GM19468 (cell line): ENCODE measurements at regions not wholly inside any gene's neighbourhood (a gene's known extent, or its start where the extent isn't known, plus 50 kb on each side); places are given as distances from the start of the nearest gene placed in this dataset.

Experiments
- ATAC-seq: cut with Tn5 transposase; IDR thresholded peaks from one replicate; pipeline ENCODE4 v1.9.1; 2021; ENCODE audit warnings: mild to moderate bottlenecking, moderate library complexity, moderate number of reproducible peaks; ENCODE audit not compliant: unreplicated experiment; ENCODE audit errors: extremely low read depth

DNA sequence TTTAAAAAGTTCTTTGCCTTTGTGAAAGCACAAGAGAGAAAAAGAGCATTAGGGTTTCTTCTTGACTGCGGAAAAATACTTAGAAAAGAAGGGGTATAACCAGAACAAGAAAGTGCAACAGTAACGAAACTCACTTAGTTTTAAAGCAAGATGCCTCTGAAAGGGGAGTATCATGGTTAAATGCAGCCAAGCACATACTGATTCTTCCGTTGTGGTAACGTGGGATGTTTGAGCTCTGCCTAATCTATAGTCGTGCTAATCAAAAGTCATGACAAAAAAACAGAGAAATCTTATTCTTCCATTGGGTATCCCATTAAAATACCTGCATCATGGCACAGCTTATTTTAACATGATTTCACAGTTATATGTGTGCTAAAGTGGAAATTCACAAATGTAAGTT lies 187.8 kb upstream of the LRFN5 start:
- no peak for ATAC-seq

DNA sequence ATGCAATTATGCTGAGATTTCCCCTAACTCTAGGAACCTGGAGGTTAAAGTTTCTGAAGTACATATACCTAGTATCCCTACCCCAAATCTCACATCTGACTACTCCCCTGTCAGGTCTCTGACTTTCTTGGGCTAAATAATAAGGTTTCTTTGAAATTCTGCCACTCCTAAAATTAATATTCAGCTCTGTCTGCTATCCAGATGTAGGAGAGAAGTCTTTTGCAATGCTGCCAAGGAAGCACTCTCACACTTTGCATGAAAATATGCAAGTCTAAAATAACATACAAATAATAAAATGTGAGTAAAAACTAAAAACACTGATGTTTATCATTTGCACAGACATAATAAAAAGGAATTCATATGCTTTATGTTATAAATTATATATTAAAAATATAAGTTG lies 196.9 kb upstream of the LRFN5 start:
- no peak for ATAC-seq

DNA sequence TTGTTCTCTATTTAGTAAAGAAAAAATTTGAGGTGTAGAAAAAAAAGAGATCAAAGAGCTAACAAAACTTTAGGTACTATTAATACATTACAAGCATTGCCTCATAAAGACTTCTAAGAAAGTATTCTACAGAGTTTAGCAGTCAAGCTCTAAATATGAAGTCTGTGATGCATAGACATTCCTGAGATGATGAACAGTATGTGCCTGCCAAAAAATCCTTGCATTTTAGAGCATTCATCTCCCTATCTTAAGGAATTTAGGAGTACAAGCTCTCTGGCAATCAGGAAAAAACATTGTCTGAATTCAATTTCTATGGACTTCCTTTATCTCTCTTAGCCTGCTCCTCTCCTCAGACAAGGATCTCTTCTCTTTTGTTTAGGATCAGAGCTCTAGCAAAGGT lies 202.6 kb upstream of the LRFN5 start:
- no peak for ATAC-seq

DNA sequence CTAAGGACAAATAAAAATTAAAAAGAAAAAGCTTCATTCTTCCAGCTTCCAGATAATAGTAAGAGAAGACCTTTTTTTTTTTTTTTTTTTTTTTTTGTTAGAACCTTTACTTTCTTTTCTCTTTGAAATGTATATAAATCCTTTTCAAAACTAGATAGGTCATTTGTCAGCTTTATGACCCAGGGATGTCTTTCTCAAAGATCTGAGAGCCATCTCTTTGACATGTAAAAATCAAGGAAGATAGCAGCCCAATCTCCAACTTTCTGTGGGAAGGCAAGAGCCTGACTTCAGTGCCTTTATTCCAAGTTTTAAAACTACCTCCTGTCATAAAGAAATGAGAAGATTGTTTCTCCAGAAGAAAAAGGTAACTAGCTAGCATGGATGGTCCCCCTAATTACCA lies 203.3 kb upstream of the LRFN5 start:
- ATAC-seq = no peak

DNA sequence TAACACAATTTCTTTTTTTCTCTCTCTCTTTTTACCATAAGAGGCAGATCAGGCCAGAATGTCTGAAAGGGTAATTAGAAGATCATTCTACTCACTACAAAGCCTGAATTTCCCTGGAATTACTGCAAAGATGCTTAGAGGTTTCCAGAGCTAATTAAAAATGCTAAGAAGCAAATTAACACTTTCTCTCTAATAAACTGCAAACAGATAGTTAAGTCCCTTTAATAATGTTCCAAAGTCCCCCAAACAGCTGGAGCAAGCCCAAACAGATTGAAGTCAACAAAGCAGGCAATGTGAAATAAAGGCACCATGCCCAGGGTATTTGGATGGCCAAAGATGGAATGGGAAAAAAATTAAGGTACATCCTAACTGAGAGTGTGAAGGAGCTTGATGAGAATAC lies 208.8 kb upstream of the LRFN5 start:
- no peak for ATAC-seq

DNA sequence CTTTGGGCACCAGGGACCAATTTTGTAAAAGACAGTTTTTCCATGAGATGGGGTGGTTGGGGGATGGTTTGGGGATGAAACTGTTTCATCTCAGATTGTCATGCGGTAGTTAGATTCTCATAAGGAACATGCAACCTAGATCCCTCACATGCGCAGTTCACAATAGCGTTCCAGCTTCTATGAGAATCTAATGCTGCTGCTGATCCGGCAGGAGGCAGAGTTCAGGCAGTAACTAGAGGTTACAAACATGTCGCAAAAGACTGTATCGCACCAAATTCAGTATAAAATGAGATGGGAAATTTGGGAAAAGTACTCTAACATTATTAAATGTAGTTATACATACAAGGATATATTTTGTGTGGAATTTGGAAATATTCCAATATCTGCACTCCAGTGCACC lies 213.2 kb upstream of the LRFN5 start:
- ATAC-seq = no peak

DNA sequence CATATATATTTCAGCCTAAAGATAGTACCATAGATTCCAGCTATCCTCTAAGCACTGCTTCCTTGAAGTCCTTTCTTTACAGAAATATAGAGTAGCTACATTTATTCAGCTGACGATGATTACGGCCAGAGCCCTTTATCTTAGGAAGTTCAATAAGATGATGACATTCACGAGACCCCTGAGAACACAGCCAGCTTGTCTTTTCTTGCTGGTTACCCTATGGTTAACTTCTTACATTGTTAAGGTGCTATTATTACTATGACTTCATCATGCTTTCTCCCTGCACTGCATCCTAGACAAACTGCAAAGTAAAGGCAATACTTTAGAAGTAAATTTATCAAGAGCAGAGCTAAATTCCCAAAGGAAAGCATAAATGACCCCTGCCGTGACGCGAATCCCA lies 214.4 kb upstream of the LRFN5 start:
- no peak for ATAC-seq

DNA sequence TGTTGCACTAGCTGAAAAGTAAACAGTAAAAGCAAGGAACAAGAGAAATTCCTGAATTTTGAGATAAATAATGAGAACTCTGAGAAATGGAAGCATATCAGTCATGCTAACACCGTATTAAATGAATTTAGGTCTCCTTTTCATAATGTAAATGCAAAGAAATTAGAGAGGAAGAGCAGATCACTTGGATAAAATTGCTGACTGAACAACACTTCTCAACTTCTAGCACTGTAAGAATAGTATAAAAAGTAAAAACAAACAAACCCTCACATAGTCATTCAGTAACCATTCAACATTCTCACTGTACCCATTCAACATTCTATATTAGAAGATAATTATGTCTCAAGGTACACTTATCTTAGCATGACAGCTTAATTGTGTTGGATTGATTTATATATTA lies 217.3 kb upstream of the LRFN5 start:
- no peak for ATAC-seq

DNA sequence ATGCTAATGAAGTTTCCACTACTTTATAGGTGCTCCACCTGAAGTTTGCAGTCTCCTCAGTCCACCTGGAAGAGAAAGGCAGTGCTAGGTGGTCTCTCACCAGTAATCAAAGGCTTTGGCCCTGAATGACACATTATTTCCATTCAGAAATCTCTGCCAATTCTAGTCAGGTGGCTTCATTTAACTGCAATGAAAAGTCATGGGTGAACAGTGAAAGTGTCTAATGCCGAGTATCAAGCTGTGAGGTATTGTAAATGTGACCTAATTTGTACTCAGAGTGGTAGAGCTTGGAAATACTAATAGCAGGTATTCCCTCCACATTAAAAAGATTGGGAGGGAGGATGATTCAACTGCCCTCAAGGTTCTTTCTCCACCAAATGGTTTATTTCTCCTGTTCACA lies 220.9 kb upstream of the LRFN5 start:
- no peak for ATAC-seq

DNA sequence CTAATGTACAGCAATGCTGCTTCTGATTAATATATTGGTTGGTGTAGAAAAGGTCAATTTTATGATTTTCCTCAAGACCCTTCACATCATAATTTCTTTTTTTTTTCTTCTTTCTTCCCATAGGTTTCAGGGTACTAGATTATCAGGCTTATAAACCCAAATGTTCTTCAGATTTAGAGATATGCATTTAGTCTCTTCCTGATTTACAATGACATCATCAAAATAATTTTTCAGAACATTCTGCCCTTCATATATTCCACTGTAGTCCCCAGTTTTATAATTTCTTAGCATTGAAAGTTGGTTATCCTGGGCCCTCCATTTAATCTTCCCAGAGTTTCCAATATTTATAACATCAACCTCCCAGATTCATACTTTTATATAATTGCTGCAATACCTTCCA lies 226.7 kb upstream of the LRFN5 start:
- ATAC-seq = no peak

DNA sequence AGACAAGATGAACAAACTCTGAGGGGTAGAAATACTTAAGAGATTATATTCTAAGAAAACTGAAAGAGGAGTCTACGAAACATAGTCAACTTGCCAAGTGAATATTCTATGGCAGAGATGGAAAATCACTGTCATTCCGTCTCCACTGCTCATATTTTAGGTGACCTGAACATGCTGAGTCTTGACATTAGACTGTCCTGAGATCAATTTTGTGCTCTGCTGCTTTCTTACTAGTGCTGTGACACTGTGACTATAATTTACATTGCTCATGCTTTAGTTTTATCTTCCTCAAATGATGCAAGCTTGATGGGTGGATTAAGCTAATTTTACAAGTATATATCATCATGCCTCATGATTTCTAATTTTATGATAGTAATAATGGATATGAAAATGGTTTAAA lies 228.2 kb upstream of the LRFN5 start:
- no peak for ATAC-seq

DNA sequence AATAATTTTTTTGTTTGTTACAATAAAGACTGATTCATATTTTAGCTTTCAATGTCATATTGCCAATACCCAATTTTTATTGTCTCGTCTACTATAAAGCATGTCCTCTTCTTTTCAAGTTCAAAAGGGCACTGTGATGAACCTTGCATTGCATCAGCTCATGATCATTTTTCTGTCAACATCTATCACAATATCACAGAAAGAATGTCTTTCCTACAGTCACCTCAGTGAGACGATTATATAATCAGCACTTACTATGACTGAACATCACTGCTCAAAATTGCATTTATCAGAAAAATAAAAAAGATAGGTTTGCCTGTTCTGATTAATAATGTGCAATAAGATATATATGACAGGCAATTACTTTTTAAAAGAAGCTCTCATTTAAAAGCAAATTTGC lies 228.7 kb upstream of the LRFN5 start:
- no peak for ATAC-seq

DNA sequence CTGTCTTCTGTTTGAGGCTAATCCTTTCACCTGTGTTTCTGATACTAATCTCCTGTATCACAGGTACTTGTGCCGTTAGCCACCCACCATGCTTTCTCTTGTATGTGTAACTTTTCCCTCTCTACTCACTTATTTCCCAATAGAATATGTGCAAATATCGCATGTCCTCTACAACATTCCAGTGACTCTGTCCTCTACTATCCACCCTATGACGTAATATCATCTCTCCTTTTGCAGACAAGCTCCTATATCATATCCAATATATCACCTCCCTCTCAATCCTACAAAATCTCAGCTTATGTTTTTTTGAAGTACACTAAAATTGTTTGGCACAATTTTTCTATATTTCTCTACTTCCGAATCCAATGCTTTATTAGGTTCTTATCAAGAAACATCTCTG lies 232.6 kb upstream of the LRFN5 start:
- ATAC-seq = no peak

DNA sequence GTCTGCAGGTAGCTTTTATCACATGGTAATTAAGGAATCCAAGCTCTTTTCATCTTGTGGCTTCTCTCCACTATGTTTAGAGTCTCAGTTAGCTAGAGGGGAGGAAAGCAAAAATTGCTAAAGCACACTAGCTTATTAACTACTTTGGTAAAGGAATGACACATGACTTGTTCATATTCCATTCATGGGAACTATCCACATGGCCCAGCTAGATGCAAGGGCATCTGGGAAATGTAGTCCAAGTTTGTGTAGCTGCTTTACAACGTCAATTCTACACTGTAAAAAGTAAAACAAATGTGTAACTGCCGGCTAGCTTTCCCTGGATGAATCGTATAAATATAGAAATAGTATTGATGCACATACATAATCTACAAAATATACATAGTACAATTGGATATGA lies 244.5 kb upstream of the LRFN5 start:
- no peak for ATAC-seq

DNA sequence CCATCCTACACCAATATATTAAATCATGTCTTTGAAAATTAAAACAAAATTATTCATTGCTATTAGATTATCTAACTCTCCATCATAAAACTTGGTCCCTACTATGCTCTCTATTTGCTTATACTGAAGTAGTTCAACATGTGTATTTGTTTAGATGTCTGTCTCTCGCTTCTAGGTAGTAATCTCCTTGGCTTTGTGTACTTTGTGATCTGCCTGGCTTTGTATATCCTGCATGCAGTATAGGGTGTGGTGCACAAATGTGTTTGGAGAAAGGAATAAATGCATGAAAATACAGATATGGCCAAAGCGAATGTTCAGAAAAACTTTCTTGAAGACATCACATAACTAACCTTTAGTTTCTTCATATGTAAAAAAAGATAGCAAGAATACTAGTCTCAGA lies 246.6 kb upstream of the LRFN5 start:
- no peak for ATAC-seq

DNA sequence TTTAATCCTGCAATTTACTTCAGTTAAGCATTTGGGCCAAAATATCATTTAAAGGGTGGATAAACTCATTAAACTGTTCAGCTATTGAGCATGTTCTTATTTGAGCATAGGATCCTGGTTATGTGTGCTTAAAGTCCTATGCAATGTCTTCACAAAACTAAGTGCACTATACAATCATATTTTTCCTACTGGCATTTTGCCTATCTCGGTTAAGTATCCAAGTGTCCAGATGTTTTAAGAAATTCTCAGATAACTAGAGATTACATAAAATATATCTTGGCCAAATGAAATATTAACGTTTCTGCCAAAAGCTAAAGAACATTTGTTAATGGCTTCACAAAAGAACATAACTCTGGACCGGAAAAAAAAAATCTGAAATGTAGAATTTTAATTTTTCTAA lies 250.8 kb upstream of the LRFN5 start:
- no peak for ATAC-seq

DNA sequence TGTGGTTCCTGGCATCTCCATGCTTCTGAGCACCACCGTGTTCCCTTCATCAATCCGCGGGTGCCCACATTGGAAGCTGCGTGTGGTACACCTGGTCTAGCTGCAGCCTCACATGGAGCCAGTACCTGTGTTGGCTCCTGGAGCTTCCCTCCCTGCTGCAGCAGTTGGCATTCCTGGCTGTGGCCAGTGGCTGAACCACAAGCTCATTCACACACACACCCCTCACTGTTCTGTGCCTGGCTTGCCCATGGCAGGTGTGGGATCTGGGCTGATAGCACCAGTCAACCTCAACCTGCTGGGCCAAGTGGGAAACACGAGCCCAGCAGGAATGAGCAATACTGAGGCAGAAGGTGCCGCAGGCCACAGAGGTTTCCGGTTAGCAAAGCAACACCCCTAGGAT lies 256.2 kb upstream of the LRFN5 start:
- ATAC-seq = no peak

DNA sequence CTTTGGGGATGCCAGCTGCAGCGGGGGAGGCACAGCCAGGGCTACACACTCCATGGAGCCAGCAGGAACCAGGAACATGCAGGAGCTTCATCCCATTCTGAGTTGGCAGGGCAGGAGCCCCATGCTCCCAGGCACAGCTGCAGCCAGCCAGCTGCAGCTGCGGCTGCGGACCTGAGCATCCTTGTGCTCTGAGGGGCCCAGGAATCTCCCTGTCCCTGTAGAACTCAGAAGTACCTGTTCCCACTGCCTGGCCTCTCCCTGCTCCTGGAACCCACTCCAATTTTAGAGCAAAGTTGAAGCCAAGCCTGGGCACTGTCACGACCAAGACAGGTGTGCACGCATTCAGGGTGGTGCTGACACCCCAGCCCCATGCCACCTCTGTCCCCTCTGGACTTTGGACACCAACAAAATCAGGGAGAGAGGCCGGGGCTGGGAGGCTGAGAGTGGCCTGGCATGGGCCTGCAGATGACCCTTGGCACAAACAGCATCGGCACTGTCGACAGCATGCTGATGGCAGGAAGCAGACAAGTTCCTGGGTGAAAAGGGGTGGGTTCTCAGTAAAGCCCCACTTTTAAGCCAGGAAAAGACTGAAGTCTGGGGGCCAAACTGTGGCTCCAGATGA lies 257.3 kb upstream of the LRFN5 start:
- ATAC-seq = no peak

DNA sequence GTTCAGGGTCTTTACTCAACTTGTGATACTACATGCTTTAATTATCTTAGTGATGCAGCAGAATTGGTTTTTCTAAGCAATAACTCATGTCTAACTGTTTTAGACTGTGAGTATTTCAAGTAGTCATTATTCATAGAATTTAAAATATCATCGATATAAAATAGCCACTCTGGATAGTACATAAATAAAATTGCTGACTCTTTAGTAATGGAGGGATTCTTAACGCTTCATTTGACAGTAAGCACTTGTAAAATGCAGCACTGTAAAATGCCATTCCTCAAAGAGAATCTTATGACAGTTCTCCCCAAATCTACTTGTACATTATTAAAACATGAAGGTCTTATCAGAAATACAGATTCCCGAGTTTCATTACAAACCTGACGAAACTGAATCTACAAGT lies 262.8 kb upstream of the LRFN5 start:
- no peak for ATAC-seq

DNA sequence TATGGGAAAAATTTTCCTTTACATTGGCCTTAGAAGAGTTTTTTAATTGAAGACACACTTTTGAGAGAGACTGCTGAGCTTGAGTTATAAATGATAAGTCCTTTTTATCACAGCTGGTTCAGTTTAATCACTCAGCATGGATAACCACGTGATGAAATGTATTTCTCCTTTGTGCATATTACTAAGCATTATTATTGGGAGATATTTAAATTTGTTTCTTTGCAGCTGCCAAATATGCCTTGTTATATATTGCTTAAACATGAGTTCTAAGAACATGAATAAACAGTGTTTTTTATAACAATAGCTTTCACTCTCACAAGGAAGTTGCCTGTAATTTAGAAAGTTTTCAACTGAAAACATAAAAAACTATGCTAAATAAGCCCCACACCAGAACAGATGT lies 293.5 kb upstream of the LRFN5 start:
- no peak for ATAC-seq

DNA sequence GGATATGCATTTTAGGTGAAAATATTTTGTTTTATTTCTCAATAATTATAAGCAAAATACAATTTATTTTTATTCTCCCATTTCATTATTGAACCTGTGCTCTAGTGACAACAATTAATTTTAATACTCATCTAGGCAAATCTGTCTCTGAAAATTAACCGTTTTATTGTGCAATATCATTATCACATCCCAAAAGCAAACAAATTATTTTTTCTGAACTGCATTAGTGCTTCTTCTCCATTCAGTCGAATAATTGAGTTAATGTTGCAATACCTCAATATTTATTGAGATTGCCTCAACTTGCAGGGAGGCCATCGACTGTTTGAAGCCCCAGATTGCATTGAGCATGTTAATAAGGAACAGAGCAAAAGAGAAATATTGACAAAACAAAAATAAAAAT lies 303.2 kb upstream of the LRFN5 start:
- no peak for ATAC-seq

DNA sequence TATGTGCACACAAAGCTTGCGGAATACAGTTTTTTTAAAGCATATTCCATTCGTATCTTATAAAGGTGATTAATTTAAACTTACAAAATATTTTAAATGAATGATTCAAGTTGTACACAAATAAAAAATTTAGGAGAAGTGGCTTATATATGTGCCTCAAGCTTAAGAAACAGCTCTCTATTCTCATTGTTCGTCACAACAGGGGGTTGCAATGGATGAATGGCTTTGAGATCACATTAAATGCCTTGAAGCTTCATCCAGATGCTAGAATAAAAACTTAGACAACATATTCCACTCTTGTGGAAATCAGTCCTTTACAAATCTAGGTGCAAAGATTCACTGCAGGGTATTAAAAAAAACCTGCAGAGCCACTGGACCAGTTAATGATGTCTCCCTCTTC lies 303.9 kb upstream of the LRFN5 start:
- no peak for ATAC-seq

DNA sequence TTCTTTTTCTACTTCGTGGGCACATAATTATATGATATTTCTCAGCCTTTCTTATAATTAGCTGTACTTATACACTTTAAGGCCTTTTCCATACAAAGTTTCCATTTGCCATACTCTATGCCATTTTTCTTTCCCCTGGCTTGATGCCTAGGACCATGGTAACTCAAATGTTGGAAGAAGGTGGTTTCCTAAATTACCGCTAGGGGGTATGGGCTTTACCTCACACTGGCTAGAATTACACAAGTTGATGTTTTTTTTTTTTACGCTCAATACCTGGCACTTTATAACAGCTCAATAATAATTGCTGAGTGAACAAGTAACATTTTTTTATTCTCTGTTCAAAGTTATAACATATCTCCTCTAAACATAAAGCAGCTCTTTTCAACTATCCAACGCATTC lies 306.8 kb upstream of the LRFN5 start:
- ATAC-seq = no peak
